Anterior cingulate cortex (tissue), 58 donors: ENCODE measurements at regions not wholly inside any gene's neighbourhood (a gene's known extent, or its start where the extent isn't known, plus 50 kb on each side); places are given as distances from the start of the nearest gene placed in this dataset.

ENCODE experiments used
- DNase-seq, 58 donors: peaks; one replicate each; lab custom pipeline; 2025; lab: John Stamatoyannopoulos, UW

- DNase-seq: no peak
Observed at GRCh38 chr9:115241641-115242040, 123.7 kb upstream of the TNC start.

DNA sequence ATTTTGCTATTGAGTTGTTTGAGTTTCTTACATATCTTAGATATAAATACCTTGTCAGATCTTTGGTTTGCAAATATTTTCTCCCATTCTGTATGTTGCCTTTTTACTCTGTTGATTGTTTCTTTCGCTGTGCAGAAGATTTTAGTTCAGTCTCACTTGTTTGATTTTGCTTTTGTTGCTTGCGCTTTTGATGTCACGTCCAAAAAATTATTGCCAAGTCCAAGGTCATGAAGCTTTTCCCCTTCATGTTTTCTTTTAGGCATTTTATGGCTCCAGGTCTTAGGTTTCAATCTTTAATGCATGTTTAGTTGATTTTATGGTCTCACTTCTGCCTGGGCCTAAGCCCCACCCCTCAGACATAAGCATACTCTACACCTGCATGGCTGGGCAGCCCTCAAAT, 131.5 kb upstream of the TNC start:
- DNase-seq: no peak

- DNase-seq: no peak
Observed at GRCh38 chr9:115250621-115251032, 132.7 kb upstream of the TNC start.

GRCh38 chr9:115254287-115255180, 136.6 kb upstream of the TNC start:
- DNase-seq: peak in 4 of 58 donors; percentile 4 to 36 (median 12)

DNA sequence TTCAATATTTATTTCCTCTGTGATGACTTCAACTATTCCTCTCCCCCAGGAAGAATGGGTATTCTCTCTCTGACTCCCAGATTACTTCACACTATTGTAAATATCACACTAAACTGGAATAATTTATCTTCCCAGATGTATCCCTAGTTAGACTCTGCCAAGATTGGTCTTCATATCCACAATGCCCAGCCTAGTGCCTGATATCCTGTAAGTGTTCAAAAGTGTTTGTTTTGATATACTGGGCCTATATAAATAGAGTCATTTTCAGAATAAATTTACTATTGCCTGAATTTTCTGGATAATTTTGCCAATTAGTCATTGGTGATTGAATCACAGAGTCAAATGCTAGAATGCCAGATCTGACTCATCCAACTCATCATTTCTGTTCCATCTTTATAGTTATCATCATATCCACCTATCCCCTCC, 143.7 kb upstream of the TNC start:
- DNase-seq: no peak

DNA sequence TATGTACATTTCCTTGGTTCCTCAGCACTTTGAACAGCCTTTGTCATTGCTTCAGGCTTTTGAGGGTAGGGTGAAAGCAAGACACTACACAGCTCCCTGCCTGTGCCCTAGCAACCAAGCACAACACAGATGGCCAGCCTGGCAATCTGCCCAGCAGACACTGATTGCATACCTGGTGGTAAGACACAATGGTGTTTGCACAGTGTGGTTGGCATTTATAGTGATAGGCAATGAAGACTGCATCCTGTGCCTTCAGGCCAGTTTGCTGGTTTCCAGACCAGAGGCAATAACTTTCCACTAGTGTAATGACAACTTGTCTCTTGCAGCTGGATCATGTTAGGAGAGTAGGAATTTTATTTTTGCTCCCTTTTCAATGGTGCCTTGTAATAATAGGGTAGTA, 144.5 kb upstream of the TNC start:
- DNase-seq: peak in 10 of 58 donors; percentile 2 to 29 (median 5)

GRCh38 chr9:115262952-115263351, 145.0 kb upstream of the TNC start:
- DNase-seq: no peak

- no peak for DNase-seq
Observed at GRCh38 chr9:115263371-115264075, 145.6 kb upstream of the TNC start.

DNA sequence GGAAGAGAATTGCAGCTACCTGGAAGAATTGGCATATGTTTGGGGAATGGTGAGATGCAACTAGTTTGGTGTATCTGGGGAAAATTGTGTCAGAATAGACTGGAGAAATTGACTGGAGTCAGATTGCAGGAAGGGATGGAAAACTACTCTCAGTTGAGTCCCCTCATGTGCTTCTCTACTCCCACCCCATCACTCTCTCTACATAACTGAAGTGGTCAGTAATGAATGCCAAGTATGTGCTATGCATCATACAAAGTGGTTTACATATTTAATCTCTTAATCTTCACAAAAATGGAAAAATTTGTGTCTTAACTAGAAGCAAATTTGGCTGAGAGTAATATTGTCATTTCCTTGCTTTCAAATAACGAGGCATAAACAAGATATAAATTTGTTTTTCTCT, 146.4 kb upstream of the TNC start:
- DNase-seq: no peak

DNA sequence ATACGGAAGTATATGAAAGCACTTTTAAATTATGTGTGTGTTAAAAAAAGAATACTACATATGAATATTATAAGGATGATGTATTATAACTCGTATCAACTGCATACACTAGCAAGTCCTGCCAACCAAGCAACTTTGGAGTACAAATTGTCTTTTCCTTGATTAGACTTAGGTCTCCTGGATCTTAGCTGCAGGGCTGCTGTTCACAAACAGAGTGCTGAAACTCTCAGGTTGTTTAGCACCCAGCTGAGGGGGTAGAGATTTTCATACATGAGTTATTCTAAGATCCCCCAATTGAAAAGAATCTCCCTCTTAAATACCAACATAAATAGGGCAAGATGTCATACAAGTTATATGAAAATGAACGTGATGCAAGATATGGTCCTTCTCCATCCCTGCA, 149.8 kb upstream of the TNC start:
- DNase-seq: no peak

- DNase-seq: no peak
Observed at GRCh38 chr9:115275753-115276152, 157.8 kb upstream of the TNC start.

- DNase-seq: no peak
Observed at GRCh38 chr9:115276621-115277020, 158.7 kb upstream of the TNC start.

DNA sequence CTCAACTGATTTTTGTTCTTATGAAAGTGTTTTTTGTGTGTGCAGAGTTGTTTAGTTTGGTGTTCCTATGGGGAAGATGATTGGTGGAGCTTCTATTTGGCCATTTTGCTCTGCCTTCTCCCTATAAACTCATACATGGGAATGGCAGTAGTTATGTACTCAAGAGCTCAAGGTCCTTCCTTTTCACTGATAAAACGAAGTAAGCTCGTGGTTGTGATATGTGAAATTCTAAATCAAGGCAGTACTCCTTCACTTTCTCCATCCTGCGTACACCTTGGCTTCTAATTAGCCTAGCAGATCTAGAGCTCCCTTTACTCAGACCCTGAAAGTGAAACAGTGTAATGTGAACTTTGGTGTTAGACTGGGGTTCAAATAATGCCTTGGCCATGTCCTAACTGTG, 159.3 kb upstream of the TNC start:
- no peak for DNase-seq

- DNase-seq: peak in 4 of 58 donors; percentile 2 to 31 (median 5)
Observed at GRCh38 chr9:115278326-115279035, 160.5 kb upstream of the TNC start.

- DNase-seq: no peak
Observed at GRCh38 chr9:115283395-115283794, 165.4 kb upstream of the TNC start.

DNA sequence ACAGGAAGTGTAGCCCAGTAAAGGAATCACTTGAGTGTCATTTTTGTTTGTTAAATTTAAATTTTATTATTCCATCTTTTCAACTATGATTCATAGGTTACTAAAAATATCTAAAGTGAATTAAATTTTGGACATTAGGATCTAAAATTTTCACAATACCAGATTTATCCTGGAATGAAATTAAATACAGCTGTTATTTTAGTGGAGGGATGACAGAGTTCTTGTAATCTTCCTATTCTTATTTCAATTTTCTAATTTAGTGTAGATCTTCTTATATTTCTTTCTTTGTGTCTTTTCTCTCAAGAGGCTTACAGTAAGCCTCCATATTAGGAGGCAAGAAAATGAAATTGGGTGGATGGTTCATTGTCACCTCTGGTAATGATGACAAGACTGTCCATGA, 167.9 kb upstream of the TNC start:
- no peak for DNase-seq

- DNase-seq: no peak
Observed at GRCh38 chr9:115286411-115286810, 168.5 kb upstream of the TNC start.

DNA sequence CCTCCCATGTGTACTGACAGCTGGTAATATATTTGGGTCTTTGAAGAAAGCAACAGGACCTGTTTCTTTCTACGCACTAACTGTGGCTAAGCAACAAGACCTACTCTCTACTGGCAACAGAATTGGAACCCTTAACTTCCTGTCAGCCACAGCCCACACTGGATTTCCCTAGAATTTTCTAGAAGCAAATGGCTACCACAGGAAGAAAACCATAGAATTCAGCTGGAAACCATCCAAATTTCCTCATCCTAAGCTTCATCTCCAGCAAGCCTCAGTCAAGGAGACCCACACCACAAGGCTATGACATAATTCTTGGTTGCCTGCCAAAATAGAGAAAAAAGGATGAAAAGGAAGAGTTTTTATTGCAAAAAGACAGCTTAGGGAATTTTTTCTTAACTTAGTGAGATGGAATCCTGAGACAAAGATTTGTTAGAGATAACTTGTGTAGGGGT, 171.8 kb upstream of the TNC start:
- DNase-seq: no peak

DNA sequence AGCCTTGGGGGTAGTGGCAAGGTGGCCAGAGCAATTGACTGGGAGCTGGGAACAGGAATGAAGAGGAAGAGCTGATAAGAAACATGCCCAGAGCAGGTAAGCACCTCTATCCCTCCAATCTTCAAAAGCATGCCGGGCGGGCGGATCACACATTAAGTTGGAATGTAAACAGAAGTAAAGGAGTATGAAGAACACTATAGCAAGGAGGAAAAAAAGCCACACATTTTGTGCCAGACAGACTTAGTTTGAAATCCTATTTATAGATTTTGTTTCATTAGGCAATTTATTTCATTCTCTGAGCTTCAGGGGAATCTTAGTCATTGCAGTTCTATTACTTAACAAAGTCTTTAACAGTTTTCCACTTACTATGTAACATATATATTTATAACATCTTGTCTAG, 173.9 kb upstream of the TNC start:
- DNase-seq: no peak

DNA sequence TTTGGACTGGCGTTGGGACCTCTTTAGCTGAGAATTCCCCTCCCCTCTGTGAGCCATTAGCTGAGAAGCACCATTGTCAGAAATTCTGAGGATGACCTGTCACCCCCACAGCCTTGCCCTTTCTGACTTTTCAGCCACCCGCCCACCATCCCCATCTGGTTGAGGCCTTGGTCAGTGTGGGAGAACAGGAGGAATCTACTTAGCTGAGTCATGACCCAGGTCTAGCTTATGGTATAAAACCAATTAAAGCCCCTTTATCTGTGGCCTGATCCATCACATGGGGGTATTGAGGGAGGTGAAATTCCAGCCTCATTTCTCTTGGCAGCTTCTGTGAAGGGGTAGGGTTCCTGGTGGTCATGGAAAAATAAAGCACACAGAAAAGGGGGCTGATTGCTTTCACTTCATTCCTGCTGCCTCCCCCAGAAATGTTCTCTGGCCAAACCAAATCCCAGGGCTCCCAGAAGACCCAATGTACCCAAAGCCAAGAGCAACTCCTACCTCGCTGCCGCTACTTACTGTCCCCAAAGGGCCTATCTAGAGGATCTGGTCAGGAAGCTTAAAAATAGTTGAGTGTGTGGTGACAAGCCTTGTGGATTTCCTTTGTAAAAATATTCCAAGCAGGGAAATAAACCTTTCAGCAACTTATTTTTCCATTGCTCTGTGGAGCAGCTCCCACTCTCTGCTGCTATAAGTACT, 174.8 kb upstream of the TNC start:
- no peak for DNase-seq
